ENCODE measurements at regions not wholly inside any gene's neighbourhood (a gene's known extent, or its start where the extent isn't known, plus 50 kb on each side); places are given as distances from the start of the nearest gene placed in this dataset.

- ATAC-seq (peak; percentile 81 to 87), DNase-seq (peak; percentile 38)
- intact Hi-C loops (cut with DNase I): no loop called here
Observed at GRCh38 chr5:158140120-158140731, 281.3 kb upstream of the CLINT1 start.

DNA sequence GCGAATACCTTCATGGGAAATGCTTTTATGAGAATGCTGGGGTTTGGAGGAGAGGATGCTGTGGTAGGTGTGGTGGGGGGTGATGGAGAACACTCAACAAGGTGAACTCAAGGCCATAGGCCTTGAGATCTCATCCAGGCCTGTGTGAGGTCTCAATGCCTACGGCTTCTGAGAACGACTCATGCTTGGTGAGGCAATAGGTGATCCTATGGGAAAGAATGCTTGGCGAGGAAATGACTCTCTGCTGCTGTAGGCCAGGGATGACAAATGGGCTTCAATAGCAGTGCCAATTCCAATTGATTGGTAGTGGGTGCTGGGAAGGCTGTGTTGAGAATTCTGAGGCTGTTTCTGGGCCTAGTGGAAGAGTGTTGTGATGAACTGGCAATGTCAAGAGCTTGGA is 280.2 kb upstream of the CLINT1 start:
- DNase-seq (no peak), ATAC-seq (no peak)
- intact Hi-C loops (cut with DNase I): no loop called here

GRCh38 chr5:158135682-158136179 is 276.8 kb upstream of the CLINT1 start:
- no peak for DNase-seq
- intact Hi-C loops (cut with DNase I): no loop called here
- ATAC-seq: peak; percentile 19 to 51

- no peak for ATAC-seq
- intact Hi-C loops (cut with DNase I): no loop called here
- DNase-seq: no peak
Observed at GRCh38 chr5:158133369-158133768, 274.4 kb upstream of the CLINT1 start.

GRCh38 chr5:158127536-158127935 is 268.6 kb upstream of the CLINT1 start:
- ATAC-seq: no peak
- no peak for DNase-seq

DNA sequence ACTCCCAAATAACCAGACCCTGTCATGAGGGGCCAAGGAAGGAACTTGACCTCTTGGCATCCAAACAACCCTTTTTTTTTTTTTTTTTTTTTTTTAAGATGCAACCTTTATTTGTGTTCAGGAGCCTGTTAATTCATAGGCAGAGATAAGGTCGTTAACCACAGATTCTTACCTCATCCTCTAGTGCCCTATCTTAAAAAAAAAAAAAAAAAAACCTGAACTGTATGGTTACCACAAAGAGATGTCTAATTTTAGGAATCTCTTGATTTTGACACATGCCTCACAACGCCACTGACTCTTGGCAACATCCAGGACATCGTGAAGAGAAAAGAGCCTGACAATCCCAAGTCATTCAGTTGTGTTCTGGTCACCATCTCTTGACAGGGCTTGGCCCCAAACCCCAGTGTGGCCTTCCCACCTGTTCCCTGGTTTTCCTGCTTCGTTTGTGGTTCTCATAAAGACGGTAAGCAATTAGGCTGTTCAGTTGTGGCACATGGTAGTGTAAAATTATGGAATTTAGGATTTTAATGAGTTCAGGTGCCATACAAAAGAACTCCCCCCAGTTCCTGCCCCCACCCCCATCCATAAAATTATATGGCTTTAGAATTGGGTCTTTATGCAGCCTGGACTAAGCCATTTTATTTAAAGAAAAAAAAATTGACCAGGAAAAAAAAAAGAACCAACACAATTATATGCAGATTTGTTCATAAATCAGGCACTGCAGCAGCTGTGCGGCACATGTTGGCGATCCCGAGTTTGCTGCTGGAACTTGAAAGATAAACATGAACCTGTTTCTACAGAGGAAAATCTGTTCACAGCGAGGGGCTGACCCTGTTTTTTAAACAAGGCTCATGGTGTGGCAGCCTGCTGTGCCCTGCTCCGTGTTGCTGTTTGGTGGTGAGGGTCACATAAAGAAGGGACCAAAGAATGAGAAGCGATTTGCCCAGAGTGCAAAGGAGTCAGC is 267.8 kb upstream of the CLINT1 start:
- ATAC-seq: no peak
- intact Hi-C loops (cut with DNase I): no loop called here
- DNase-seq: no peak

More at GRCh38 chr5:158127536-158127935, 268.6 kb upstream of the CLINT1 start:
- intact Hi-C loops (cut with DNase I): no loop called here

GRCh38 chr5:158124606-158125316 is 265.8 kb upstream of the CLINT1 start:
- no peak for DNase-seq
- no peak for ATAC-seq
- intact Hi-C loops (cut with DNase I): no loop called here

DNA sequence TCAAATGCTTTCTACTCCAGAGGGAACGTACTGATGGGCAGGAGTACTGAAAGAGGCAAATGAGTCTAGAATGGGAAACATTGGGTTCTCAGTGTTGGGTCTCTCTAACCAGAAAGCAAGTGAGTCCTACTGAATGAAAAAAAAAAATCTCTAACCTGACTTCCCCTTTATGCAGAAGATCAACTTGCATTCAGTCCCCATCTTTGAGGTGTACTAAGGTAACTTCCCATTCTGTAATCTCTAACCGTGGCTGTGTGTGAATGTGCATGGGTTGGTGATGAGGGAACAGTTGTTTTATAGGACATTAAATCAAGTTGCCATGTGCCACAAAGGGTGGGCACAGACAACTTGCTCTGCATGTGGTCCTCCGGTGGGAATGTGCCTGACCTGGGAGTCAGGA is 264.6 kb upstream of the CLINT1 start:
- ATAC-seq (no peak), DNase-seq (no peak)
- intact Hi-C loops (cut with DNase I): no loop called here

- no peak for ATAC-seq
- DNase-seq: no peak
- intact Hi-C loops (cut with DNase I): no loop called here
Observed at GRCh38 chr5:158121678-158122077, 262.7 kb upstream of the CLINT1 start.

DNA sequence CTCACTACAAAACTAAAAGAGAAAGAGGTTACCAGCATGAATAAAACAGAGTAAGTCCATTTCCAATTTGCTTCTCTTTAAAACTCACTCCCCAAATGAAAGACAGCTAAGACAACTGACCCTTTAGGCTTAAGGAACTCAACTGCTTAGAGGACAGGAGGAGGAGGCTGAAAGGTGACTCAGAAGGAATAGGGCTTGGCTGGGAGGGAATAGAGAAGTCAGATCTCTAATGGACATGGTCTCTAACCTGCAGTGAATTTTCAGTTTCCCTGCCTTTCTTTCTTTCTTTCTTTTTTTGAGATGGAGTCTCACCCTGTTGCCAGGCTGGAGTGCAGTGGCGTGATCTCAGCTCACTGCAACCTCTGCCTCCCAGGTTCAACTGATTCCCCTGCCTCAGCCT is 261.8 kb upstream of the CLINT1 start:
- no peak for ATAC-seq
- intact Hi-C loops (cut with DNase I): no loop called here

DNA sequence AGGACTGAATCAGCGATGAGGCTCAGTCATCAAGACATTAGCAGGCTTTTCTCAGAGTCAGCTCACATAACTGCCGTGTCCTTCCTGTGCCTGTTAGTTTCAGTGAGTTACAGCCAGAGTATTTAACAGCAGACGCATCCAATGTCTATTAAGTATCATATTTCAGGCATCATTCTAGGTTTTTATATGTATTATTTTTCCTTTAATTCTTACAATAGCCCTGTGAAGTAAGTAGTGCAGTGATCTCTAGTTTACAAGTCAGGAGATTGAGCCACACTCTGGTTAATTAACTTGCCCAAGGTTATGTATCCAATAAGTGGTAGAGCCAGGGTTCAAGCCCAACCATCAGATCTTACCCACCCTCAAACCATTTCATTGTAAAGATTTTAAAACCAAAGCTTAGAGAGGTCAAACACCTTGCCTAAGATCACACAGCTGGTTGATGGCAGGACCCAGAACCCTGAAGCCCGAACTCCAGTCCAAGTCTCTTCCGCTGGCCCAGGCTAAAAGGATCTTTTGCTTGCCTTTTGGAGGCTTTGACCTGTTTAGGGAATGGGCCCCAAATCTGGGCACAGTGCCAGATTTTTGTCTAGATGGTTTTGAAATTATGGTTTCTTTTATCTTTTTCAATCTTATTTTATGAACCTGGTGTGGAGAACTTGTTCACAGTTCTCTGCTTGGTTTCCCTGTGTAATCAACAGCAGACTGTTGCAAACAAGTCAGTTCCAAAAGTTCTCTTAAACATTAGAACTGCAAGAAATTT is 261.2 kb upstream of the CLINT1 start:
- no peak for DNase-seq
- intact Hi-C loops (cut with DNase I): no loop called here
- no peak for ATAC-seq

More for the DNA sequence above, 261.8 kb upstream of the CLINT1 start:
- no peak for DNase-seq

DNA sequence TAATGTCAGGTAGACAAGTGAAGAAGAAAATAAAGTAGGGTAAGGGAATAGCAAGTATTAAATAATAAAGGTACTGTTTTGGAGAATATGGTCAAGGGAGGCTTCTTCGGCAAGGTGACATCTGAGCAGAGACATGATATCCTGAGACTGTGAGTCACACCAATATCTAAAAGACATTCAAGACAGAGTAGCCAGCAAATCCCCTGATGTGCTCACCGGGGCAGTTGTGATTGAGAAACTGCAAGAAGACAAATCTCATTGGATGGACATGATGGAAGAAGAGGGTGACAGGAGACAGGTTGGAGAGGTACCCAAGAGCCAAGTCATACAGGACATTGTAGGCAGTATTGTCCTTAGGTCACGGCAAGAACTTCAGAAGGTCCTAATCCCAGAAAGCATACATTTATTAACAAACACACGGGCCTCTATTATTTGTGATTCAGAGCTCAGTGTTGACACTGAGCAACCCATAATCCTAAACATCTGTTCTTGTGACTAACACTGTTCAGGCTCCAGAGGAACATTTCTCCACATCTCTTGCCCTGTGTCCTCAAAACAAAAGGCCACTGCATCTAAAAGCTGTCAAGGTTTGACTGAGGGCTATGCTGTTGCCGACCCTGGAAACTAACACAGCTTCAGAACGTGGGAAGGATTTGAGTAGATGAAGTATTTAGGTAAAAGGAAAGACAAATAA is 258.7 kb upstream of the CLINT1 start:
- intact Hi-C loops (cut with DNase I): no loop called here
- ATAC-seq (no peak), DNase-seq (no peak)

DNA sequence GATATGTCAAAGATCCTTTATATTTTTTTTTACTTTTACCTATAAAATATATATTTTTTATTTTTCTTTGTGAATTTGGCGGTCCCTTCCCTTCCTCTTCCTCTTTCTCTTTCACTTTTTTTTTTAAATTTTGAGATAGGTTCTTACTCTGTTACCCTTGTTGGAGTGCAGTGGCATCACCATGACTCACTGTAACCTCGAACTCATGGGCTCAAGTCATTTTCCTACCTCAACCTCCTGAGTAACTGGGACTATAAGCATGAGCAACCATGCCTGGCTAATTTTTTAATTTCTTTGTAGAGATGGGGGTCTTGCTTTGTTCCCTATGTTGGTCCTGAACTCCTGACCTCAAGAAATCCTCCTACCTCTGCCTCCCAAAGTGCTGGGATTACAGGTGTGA is 258.0 kb upstream of the CLINT1 start:
- ATAC-seq: no peak
- intact Hi-C loops (cut with DNase I): no loop called here
- DNase-seq: no peak

- ATAC-seq (no peak), DNase-seq (no peak)
- intact Hi-C loops (cut with DNase I): no loop called here
Observed at GRCh38 chr5:158115468-158115867, 256.5 kb upstream of the CLINT1 start.

DNA sequence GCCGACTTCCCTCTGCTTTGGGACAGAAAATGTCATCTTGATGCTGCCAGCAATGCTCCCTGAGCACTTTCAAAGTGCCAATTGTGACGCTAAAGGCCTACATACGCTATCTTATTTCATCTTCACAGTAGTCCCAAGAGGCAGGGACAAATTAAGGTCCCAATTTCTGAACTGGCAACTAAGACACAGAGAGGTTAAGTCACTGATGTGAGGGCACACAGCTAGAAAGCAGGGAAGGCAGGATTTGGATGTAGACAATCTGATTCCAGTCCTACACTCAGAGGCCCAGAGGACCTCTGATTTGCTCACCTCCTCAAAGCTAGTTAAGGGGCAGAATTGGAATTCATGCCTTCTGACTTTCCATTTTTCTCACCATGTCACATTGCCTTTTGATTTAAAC is 249.2 kb upstream of the CLINT1 start:
- ATAC-seq: no peak
- DNase-seq: no peak
- intact Hi-C loops (cut with DNase I): no loop called here

GRCh38 chr5:158100373-158100888 is 241.5 kb upstream of the CLINT1 start:
- ATAC-seq (no peak), DNase-seq (no peak)
- intact Hi-C loops (cut with DNase I): no loop called here

DNA sequence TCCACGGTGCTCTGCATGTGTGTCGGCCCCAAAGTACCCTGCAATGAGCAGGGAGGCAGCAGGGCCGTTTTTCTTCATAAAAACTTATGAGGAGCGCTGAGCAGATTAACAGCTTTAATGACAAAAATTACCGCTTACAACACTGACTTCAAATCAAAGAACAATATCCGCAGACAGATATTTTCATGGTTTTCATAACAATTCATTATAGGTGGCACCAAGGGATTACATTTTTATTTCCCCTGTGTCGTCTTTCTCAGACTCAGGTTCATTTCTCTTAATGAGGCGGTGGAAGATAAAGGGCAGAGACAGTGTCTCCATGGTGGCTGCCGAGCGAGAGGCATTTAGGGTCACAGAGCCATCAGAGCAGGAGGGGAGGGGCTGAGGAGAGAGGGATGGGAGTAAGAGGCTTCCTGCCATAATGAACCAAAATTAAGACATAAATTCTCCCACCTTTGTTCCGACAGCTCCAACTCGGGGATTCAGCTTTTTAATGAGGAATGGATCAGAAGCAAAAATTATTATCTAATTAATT is 240.7 kb upstream of the CLINT1 start:
- intact Hi-C loops (cut with DNase I): no loop called here
- no peak for DNase-seq
- no peak for ATAC-seq

DNA sequence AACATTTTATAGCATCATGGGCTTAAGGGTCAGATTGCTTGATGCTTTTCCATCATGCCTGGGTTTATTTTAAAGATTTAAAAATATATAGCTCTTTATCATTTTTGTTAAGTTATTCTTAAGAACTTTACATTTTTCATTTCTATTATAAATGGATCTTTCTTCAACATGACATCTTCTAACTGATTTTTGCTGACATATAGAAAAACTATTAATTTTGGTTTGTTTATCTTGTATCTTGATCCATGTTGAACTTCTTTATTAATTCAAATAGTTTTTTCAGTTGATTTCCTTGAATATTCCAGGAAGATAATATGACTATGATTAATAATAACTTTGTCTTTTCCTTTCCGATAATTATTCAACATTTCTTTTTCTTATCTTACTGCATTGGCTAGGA is 237.9 kb upstream of the CLINT1 start:
- intact Hi-C loops (cut with DNase I): no loop called here
- DNase-seq (no peak), ATAC-seq (no peak)

All from left cardiac atrium (tissue), 4 donors.